Kidney glomerular epithelial cell (primary cell): ENCODE measurements at regions not wholly inside any gene's neighbourhood (a gene's known extent, or its start where the extent isn't known, plus 50 kb on each side); places are given as distances from the start of the nearest gene placed in this dataset.
"Not testable (repeated sequence)": the region's sequence is repeated elsewhere in the genome, so short reads cannot be mapped to it uniquely, and the experiment has no call there.

Experiments used
- DNase-seq: peaks from one replicate; lab custom pipeline; 2025; lab: John Stamatoyannopoulos, UW

- no peak for DNase-seq
Measured at GRCh38 chr2:215654148-215654819, 218.4 kb upstream of the FN1 start.

DNA sequence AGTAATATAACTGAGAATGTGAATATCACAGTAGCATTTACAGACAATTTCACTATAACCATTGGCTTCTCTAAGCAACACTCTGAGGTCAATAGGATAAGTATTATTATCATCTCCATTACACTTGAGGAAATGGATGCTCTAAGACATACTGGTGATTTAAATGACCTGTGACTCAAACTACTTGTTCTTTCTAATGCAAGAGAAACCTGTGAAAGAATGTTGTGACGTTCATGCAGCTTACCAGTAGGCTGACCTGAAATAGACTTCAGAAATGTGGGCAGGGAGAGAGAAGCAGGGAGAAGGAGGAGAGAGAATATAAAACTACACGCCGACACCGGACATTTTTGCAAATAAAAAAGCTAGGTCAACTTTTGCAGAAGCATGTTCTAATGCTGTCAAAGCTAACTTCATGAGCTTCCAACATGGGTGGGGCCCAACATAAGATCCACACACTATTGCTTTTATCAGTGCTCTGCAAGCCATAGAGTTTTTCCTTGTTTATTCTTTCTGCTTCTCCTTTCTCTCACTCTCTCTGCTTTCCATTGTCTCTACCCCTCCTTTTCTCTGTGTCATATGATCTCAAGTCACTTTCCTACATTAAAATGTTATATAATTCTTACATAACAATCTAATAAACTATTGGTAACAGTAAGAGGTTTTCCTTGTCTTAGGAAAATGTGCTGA is 217.6 kb upstream of the FN1 start:
- DNase-seq = no peak

DNA sequence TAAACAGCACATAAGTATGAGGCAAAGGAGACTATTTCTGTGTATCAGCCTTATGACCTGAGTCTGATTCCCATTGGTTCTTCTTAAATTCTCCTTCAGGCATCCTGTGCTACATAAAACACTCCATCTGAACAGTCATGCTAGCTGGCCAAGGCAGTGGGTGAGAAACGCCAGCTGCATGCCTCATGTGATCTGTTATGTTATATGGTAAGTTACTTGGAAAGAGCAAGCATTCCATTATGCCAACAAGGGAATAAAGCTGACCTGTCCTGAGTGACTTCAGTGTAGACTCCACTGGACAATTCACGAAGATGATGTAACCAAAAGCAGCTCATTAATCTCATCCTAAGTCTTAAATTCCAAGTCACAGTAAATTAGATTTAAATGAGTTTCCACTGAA is 216.5 kb upstream of the FN1 start:
- no peak for DNase-seq

DNA sequence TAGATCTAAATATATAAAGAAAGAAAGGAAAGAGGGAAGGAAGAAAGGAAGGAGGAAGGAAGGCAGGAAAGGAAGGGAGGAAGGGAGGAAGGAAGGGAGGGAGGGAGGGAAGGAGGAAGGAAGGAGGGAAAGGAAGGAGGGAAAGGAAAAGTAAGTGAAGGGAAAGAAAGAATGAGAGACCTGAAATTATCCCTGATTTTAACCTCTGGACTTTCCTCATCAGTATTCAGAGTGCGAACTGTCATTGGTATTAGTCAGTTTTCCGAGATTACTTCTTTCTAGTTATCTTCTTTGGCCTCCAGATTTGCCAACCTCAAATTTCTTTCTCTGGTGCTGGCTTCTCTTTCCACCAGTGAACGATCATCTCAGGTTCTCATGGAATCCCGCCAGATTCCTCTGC is 215.5 kb upstream of the FN1 start:
- no peak for DNase-seq

- DNase-seq = no peak
Measured at GRCh38 chr2:215644233-215644897, 208.5 kb upstream of the FN1 start.

GRCh38 chr2:215638687-215639086 is 202.8 kb upstream of the FN1 start:
- no peak for DNase-seq

GRCh38 chr2:215637651-215638050 is 201.8 kb upstream of the FN1 start:
- no peak for DNase-seq

DNA sequence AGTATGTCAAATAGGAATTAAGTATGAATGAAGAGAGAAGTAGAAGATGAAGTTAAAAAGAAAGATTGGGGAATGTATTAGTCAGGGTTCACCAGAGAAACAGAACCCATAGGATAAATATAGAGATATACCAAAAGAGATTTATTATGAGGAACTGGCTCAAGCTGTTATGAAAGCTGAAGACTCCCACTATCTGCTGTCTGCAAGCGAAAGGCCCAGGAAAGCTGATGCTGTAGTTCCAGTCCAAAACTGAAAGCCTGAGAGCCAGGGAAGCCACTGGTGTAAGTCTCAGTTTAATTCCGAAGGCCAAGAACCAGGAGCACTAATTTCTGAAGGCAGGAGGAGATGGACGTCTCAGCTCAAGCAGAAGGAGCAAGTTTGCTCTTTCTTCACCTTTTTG is 200.9 kb upstream of the FN1 start:
- no peak for DNase-seq

DNA sequence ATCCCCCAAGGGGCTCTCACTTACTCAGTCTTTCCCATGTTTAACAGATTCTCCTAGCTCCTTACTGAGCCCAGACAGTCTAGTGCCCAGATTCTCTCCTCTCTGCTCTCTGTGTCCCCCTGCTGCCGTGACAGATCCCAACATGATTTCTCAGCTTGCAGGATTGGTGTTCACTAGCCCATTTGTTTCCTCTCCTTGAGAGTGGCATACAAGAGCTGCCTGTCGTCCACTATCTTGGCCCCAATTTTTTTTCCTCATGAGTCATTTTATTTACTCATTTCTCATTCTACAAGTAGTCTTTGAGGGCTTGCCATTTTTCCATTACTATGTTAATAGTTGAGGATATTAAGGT is 199.9 kb upstream of the FN1 start:
- no peak for DNase-seq

DNA sequence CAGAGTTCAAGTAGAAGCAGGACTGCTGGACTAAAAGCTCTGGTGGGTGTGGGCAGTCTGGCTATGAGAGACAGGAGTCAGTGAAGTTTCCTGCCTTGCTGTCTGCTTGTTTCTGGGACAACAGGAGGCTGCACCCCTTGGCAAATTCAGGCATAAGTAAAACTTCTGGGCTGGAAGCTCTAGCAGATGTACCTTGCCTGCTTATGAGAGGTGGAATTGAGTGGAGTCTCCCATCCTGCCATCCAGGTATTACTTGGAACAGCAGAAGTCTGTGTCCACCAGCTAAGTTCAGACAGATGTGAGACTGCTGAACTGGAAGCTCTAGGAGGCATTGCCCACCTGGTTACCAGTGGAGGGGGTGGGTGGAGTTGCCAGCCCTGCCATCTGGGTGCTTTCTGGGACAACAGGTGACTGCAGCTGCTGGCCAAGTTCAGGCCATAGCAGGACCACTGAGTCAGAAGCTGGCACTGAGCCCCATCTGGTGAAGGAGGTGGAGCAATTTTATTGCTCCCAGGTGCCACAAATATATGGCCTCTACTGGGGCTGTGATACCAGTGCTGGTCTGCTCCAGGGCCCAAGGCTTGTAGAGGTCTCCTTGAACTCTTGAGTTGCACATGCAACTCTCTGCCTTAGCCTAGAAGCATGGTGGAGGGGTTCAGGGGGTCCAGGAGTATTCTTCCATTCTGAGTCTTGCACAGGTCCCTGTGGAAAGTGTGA is 199.4 kb upstream of the FN1 start:
- DNase-seq = no peak

DNA sequence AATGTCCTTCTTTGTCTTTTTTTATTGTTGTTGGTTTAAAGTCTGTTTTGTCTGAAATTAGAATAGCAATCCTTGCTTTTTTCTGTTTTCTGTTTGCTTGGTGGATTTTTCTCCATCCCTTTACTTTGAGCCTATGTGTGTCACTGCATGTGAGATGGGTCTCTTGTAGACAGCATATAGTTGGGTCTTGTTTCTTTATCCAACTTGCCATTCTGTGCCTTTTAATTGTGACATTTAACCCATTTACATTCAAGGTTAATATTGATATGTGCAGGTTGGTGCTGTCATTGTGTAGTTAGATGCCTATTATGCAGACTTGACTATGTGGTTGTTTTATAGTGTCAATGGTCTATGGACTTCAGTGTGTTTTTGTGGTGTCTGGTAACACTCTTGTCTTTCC is 197.5 kb upstream of the FN1 start:
- DNase-seq = no peak

GRCh38 chr2:215631696-215632095 is 195.8 kb upstream of the FN1 start:
- no peak for DNase-seq

DNA sequence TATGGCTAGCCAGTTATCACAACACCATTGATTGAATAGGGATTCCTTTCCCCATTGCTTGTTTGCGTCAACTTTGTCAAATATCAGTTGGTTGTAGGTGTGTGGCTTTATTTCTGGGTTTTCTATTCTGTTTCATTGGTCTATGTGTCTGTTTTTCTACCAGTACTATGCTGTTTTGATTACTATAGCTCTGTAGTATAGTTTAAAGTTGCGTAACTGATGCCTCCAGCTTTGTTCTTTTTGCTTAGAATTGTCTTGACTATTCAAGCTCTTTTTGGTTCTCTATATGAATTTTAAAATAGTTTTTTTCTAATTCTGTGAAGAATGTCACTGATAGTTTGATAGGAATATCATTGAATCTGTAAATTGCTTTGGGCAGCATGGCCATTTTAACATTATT is 194.9 kb upstream of the FN1 start:
- DNase-seq = not testable (repeated sequence)

GRCh38 chr2:215627771-215628170 is 191.9 kb upstream of the FN1 start:
- DNase-seq = no peak

GRCh38 chr2:215626812-215627281 is 191.0 kb upstream of the FN1 start:
- DNase-seq = no peak

DNA sequence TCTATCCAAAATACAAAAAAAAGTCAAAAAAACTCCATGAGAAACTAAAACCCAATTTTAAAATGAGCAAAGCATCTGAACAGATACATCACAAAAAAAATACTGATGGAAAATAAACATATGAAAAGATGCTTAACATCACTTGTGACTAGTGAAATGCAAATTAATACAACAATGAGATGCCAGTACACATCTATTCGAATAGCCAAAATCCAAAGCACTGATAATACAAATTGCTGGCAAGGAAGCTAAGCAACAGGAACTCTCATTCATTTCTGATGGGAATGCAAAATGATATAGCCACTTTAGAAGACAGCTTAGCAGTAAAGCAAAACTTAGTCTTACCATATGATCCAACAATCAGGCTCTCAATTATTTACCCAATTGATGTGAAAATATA is 190.2 kb upstream of the FN1 start:
- no peak for DNase-seq

GRCh38 chr2:215625207-215625606 is 189.3 kb upstream of the FN1 start:
- no peak for DNase-seq

DNA sequence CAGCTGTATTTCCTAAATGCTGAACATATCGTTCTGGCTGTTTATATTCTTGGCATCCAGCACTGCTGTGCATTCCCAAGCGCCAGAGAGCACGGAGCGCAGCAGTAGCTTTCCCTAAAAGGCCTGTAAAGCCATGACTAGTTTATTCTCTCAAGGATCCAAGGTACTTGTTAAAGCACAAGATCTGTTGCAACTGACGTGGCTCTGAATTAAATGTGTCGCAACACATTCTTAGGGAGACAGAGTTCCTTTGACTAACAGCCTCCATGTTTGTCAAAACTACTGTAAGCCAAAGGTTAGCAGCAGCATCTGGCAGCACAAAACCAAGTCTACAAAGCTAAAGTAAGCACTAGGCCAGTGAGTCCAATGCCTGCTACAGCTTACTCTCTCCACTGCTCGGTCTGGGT is 188.6 kb upstream of the FN1 start:
- no peak for DNase-seq

DNA sequence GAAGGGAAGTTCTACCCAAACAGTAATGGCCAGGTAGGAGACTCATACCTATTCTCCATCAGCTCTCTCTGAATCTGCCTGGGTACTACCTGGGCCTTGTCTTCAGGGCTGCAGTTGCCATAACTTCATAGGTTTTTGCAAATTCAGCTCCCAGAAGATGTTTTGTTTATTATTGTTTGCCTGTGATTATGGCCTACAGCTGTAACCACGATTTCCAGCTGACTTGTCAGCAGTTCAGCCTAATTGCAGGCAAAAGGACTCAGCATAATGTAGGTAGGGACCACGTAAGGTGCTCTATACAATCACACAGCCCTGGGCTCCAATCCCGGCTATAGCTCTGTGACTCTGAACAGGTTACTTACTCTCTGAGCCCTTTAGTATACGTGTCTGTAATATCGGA is 187.0 kb upstream of the FN1 start:
- DNase-seq = no peak

- no peak for DNase-seq
Measured at GRCh38 chr2:215621381-215621780, 185.5 kb upstream of the FN1 start.

DNA sequence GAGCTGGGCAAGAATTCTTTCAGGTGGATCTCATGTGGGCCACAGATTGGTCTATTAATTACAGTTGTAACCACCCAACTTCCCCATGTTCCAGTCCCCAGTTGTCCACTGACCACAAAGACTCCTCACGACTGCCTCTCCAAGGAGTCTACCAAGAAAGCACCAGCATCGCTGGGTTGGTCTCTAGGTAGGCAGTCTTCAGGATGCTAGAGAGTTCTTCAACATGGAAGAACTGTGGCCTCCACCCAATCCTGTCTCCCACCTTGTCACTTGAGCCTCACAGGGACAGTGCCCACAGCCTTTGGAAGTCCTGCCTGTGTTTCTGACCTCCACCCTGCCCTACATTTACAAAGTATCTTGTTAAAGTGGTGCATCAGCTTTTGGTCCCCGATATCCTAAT is 184.7 kb upstream of the FN1 start:
- no peak for DNase-seq

DNA sequence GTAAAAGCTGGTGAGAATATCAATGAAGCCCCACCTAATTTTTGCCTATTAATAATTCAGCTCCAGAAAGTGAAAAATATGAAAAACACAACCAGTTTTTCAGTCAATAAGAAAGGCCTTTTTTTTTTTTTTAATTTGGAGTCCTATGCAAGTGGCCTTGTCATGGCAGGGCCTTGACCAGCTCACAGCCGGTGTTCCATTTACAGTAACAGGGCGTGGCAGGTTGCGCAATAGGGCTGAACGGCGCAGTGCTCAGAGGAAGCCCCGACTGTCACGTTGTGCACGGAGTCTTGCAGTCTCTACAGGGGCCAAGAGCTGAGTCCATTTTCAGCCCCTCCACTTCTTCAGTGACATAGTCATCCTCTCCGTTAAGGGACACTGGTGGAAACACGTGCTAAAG is 184.1 kb upstream of the FN1 start:
- DNase-seq = no peak
